ENCODE measurements at regions not wholly inside any gene's neighbourhood (a gene's known extent, or its start where the extent isn't known, plus 50 kb on each side); places are given as distances from the start of the nearest gene placed in this dataset.

DNA sequence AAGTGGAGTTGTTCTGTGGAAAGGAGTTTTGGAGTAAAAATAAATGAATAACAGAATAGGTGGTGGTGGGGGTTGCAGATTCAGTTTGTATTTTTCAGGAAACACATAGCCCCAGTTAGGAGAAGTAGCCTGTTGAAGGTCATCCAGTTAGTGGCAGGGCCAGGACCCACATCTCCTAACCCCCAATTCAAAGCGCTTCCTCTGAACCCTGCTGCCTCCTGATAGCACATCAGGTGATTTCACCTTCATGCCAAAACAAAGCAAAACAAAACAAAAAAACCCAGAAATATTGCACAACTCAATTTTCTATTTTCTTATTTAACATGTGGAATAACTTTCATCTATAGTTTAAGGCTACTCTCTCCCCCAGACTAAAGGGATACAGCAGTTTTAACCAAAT is 112.3 kb upstream of the UGP2 start:
- no peaks in the 10 kb centered on the region for H3K36me3 ChIP-seq
- WGBS, 2 donors: 89 to 97% methylated on average over 1 of the region's 1 CpG
- TF ChIP-seq, protein P1, sequence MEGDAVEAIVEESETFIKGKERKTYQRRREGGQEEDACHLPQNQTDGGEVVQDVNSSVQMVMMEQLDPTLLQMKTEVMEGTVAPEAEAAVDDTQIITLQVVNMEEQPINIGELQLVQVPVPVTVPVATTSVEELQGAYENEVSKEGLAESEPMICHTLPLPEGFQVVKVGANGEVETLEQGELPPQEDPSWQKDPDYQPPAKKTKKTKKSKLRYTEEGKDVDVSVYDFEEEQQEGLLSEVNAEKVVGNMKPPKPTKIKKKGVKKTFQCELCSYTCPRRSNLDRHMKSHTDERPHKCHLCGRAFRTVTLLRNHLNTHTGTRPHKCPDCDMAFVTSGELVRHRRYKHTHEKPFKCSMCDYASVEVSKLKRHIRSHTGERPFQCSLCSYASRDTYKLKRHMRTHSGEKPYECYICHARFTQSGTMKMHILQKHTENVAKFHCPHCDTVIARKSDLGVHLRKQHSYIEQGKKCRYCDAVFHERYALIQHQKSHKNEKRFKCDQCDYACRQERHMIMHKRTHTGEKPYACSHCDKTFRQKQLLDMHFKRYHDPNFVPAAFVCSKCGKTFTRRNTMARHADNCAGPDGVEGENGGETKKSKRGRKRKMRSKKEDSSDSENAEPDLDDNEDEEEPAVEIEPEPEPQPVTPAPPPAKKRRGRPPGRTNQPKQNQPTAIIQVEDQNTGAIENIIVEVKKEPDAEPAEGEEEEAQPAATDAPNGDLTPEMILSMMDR (IDR thresholded peaks at IDR 0.05): no peak
- no peak for TF ChIP-seq POLR2A (IDR thresholded peaks at IDR 0.05)
- H3K9me3 ChIP-seq: no peaks in the 10 kb centered on the region
- H3K27me3 ChIP-seq: no peaks in the 10 kb centered on the region
- peak in 1 of 2 donors; percentile 8 for DNase-seq
- no peak overlapping the region for H3K4me3 ChIP-seq (replicated peaks in 1 of 3)
- intact Hi-C loops (cut with DNase I): no loop called here
- no peak overlapping the region for H3K27ac ChIP-seq
- peaks cover 0 to 5% of the 10 kb centered on the region in 2 donors for H3K4me1 ChIP-seq

DNA sequence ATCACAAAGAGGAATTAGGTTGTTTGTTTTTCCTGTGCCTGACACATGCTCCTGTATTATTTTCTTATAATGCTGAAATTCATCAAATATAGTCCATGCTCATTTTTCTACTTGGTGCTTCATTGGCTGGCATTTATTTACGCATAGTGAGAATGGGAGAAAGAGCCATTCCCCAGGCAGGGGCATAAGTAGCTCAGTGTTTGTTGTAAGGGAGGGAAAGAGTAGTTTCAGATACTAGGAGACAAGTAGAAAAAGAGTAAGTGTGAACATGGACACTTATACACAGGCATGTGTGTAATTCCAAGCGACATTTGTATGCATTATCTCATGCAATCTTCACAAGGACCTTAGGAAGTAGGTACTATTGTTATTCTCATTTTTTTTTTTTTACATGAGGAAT is 111.9 kb upstream of the UGP2 start:
- Histone ChIP-seq H3K27ac (no peak overlapping the region), H3K36me3 (no peaks in the 10 kb centered on the region), H3K9me3 (no peaks in the 10 kb centered on the region), H3K27me3 (no peaks in the 10 kb centered on the region), H3K4me1 (peaks cover 0 to under 1% of the 10 kb centered on the region in 2 donors), H3K4me3 (replicated peaks in 1 of 3) (no peak overlapping the region)
- intact Hi-C loops (cut with DNase I): no loop called here
- no peak for DNase-seq
- WGBS, 2 donors: 88 to 90% methylated on average over 2 of the region's 2 CpGs
- no peak for TF ChIP-seq POLR2A (IDR thresholded peaks at IDR 0.05)
- TF ChIP-seq, protein P1 (IDR thresholded peaks at IDR 0.05): no peak

DNA sequence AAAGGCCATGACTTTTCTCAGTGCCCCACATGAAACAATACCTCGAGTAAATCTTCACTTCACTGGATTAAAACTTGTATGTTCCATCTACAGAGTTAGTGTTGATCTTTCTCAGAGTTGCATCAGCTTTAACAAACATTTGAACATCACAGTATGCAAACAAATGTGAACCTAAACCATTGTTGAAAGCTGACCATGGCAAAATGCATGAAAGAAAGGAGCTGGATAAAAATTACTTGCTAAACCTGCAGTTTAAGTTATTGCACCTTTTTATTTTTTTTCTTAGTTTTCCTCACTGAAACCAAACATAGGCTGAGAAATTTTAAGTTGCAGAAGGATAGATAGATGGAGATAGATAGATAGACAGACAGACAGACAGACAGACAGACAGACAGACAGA is 107.2 kb upstream of the UGP2 start:
- intact Hi-C loops (cut with DNase I): no loop called here
- TF ChIP-seq, protein P1 (IDR thresholded peaks at IDR 0.05): no peak
- TF ChIP-seq POLR2A (IDR thresholded peaks at IDR 0.05): no peak
- Histone ChIP-seq H3K4me1 (peaks cover 0 to 9% of the 10 kb centered on the region in 2 donors), H3K4me3 (replicated peaks in 1 of 3) (no peak overlapping the region), H3K36me3 (no peaks in the 10 kb centered on the region), H3K27ac (no peak overlapping the region), H3K9me3 (no peaks in the 10 kb centered on the region), H3K27me3 (no peaks in the 10 kb centered on the region)
- 61 to 80% methylated on average over 1 of the region's 1 CpG for WGBS, 2 donors
- DNase-seq: no peak

DNA sequence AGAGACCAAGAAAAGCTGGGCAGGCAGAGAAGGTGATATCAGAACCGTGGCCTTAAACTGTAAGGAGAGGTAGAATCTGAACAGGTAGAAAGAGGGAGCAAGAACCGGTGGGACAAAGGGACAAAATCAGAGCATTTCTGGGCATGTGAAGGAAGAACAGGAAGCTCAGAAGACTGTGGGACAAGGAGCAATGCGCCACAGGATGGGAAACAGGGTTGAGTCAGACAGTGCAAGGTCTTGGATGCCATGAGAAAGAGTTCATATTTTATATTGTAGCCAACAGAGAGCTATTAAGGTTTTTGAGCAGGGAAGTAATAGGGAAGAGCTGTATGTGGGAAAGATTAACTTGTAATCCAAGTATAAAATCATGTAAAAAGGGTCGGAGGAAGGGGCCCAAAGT is 106.4 kb upstream of the UGP2 start:
- Histone ChIP-seq H3K4me3 (replicated peaks in 1 of 3) (no peak overlapping the region), H3K36me3 (no peaks in the 10 kb centered on the region), H3K4me1 (peaks cover 0 to 9% of the 10 kb centered on the region in 2 donors), H3K27ac (no peak overlapping the region), H3K27me3 (no peaks in the 10 kb centered on the region), H3K9me3 (no peaks in the 10 kb centered on the region)
- intact Hi-C loops (cut with DNase I): no loop called here
- no peak for TF ChIP-seq POLR2A (IDR thresholded peaks at IDR 0.05)
- TF ChIP-seq, protein P1 (IDR thresholded peaks at IDR 0.05): no peak
- no peak for DNase-seq
- WGBS, 2 donors: 86 to 90% methylated on average over 4 of the region's 4 CpGs

DNA sequence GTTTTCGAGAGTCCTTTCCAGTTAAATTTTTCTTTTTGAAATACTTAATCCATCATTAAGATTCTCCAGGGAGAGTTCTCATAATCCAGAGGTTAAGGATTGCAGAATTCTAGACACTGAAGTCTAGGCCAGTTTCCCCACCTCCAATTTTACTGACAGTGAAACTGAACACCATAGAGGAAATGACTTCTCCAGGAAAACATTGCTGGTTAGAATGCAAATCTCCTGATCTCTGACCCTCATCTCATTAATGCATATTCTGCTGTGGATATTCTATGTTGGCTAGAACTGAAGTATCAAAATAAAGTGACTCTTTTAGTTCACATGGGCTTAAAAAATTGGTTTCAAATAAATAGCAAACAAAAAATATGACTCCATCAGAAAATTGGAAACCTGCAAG is 105.8 kb upstream of the UGP2 start:
- H3K4me3 ChIP-seq (replicated peaks in 1 of 3): no peak overlapping the region
- H3K27ac ChIP-seq: no peak overlapping the region
- no peak for DNase-seq
- H3K36me3 ChIP-seq: no peaks in the 10 kb centered on the region
- no peaks in the 10 kb centered on the region for H3K27me3 ChIP-seq
- intact Hi-C loops (cut with DNase I): no loop called here
- WGBS, 2 donors: 60 to 81% methylated on average over 1 of the region's 1 CpG
- no peaks in the 10 kb centered on the region for H3K9me3 ChIP-seq
- TF ChIP-seq, protein P1 (IDR thresholded peaks at IDR 0.05): no peak
- no peak for TF ChIP-seq POLR2A (IDR thresholded peaks at IDR 0.05)
- H3K4me1 ChIP-seq: peaks cover 0 to 9% of the 10 kb centered on the region in 2 donors
